ENCODE measurements at regions not wholly inside any gene's neighbourhood (a gene's known extent, or its start where the extent isn't known, plus 50 kb on each side); places are given as distances from the start of the nearest gene placed in this dataset.
A peak's percentile ranks its signal among the peaks of the same experiment; 100 is the strongest.

DNA sequence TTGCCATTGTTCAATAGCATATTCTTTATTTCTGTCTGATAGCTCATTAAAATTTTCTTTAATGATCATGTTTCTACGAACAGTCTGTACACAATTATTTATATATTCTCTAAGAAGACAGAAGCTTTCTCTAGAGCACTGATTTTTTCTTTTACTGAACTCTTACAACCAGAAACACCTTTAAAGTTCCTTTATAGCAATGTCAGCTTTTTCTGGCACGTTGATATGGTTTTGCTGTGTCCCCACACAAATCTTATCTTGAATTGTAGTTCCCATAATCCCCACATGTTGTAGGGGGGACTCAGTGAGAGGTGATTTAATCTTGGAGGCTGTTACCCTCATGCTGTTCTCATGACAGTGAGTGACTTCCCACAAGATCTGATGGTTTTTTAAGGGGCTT, 299.4 kb downstream of the PPARGC1A start:
- Histone ChIP-seq H3K4me3 (replicated peaks in 1 of 4; ENCODE audit: control extremely low read depth in 1 of 4, insufficient read depth in 1 of 4, low read depth in 3 of 4, low read length in 4 of 4) (no peak overlapping the region), H3K9me3 (ENCODE audit: control insufficient read depth, insufficient read depth, low read depth, low read length) (no peaks in the 10 kb centered on the region), H3K4me2 (ENCODE audit: extremely low read depth, insufficient read depth, low read length) (no peak overlapping the region), H3K36me3 (ENCODE audit: control insufficient read depth, insufficient read depth, low read length) (no peaks in the 10 kb centered on the region), H3K79me2 (ENCODE audit: control insufficient read depth, insufficient read depth, low read length) (no peaks in the 10 kb centered on the region), H2AFZ (ENCODE audit: low read length) (no peak overlapping the region), H3K27ac (ENCODE audit: insufficient read depth, low read length) (no peak overlapping the region), H3K27me3 (ENCODE audit: control insufficient read depth, insufficient read depth, low read length) (no peaks in the 10 kb centered on the region), H3K4me1 (ENCODE audit: control insufficient read depth, extremely low read depth, insufficient read depth, low read length) (no peaks in the 10 kb centered on the region), H3K9ac (ENCODE audit: insufficient read depth, low read length) (no peak overlapping the region), H4K20me1 (ENCODE audit: control insufficient read depth, extremely low read depth, insufficient read depth, low read length) (no peaks in the 10 kb centered on the region)
- TF ChIP-seq, protein P1, sequence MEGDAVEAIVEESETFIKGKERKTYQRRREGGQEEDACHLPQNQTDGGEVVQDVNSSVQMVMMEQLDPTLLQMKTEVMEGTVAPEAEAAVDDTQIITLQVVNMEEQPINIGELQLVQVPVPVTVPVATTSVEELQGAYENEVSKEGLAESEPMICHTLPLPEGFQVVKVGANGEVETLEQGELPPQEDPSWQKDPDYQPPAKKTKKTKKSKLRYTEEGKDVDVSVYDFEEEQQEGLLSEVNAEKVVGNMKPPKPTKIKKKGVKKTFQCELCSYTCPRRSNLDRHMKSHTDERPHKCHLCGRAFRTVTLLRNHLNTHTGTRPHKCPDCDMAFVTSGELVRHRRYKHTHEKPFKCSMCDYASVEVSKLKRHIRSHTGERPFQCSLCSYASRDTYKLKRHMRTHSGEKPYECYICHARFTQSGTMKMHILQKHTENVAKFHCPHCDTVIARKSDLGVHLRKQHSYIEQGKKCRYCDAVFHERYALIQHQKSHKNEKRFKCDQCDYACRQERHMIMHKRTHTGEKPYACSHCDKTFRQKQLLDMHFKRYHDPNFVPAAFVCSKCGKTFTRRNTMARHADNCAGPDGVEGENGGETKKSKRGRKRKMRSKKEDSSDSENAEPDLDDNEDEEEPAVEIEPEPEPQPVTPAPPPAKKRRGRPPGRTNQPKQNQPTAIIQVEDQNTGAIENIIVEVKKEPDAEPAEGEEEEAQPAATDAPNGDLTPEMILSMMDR (conservative IDR thresholded peaks at IDR 0.05 in 1 of 2, IDR thresholded peaks at IDR 0.05 in 1 of 2; ENCODE audit: low read depth in 1 of 2, low read length in 2 of 2): no peak
- no peak for TF ChIP-seq EZH2 (IDR thresholded peaks at IDR 0.05; ENCODE audit: low read length, missing control alignments)
- no peak for DNase-seq (ENCODE audit: low read depth in 2 of 2)

DNA sequence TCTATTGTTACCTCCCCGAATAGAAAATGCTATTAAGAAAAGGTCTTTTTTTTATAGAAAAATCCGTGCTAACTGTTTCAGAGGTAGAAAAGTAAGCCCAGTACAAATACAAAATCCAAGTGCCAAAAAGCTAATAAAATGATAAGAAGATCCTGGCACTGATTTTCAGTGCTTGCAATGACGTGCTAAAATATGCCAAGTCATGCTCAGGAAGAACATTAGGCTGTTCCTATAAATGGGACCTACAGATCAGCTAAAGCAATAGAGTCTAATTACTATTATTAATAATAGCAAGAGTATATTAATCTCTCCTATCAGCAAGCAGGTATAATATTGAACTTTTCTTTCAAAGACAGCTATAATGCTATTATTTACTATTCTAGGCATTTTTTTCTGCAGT, 305.8 kb downstream of the PPARGC1A start:
- Histone ChIP-seq H3K4me3 (replicated peaks in 1 of 4; ENCODE audit: control extremely low read depth in 1 of 4, insufficient read depth in 1 of 4, low read depth in 3 of 4, low read length in 4 of 4) (no peak overlapping the region), H3K9ac (ENCODE audit: insufficient read depth, low read length) (no peak overlapping the region), H3K4me2 (ENCODE audit: extremely low read depth, insufficient read depth, low read length) (no peak overlapping the region), H3K27ac (ENCODE audit: insufficient read depth, low read length) (no peak overlapping the region), H3K9me3 (ENCODE audit: control insufficient read depth, insufficient read depth, low read depth, low read length) (no peaks in the 10 kb centered on the region), H4K20me1 (ENCODE audit: control insufficient read depth, extremely low read depth, insufficient read depth, low read length) (no peaks in the 10 kb centered on the region), H2AFZ (ENCODE audit: low read length) (no peak overlapping the region), H3K79me2 (ENCODE audit: control insufficient read depth, insufficient read depth, low read length) (no peaks in the 10 kb centered on the region), H3K4me1 (ENCODE audit: control insufficient read depth, extremely low read depth, insufficient read depth, low read length) (no peaks in the 10 kb centered on the region), H3K36me3 (ENCODE audit: control insufficient read depth, insufficient read depth, low read length) (no peaks in the 10 kb centered on the region), H3K27me3 (ENCODE audit: control insufficient read depth, insufficient read depth, low read length) (no peaks in the 10 kb centered on the region)
- TF ChIP-seq, protein P1 (conservative IDR thresholded peaks at IDR 0.05 in 1 of 2, IDR thresholded peaks at IDR 0.05 in 1 of 2; ENCODE audit: low read depth in 1 of 2, low read length in 2 of 2): no peak
- TF ChIP-seq EZH2 (IDR thresholded peaks at IDR 0.05; ENCODE audit: low read length, missing control alignments): no peak
- DNase-seq (ENCODE audit: low read depth in 2 of 2): peak in 1 of 2 donors; percentile 1

DNA sequence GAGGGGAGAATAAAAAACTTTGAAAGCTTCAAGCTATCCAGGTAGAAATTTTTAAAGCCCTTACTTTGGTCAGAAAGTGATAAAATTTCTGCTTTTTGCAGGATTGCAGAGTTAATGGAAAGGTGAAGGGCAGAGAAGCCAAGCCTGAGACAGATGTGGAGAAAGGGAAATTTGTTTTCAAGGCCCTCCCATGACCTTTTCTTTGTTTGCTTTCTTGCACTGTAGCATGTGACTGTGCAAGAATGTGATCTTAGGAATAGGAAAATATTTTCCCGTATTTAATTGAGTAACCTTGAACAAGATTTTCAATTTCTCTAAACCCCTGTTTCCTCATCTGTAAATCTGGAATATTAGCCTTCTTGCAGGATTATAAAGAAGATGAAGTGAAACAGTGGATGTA, 307.2 kb downstream of the PPARGC1A start:
- TF ChIP-seq EZH2 (IDR thresholded peaks at IDR 0.05; ENCODE audit: low read length, missing control alignments): no peak
- TF ChIP-seq, protein P1 (conservative IDR thresholded peaks at IDR 0.05 in 1 of 2, IDR thresholded peaks at IDR 0.05 in 1 of 2; ENCODE audit: low read depth in 1 of 2, low read length in 2 of 2): no peak
- no peaks in the 10 kb centered on the region for H4K20me1 ChIP-seq (ENCODE audit: control insufficient read depth, extremely low read depth, insufficient read depth, low read length)
- no peak overlapping the region for H3K4me3 ChIP-seq (replicated peaks in 1 of 4; ENCODE audit: control extremely low read depth in 1 of 4, insufficient read depth in 1 of 4, low read depth in 3 of 4, low read length in 4 of 4)
- H3K27me3 ChIP-seq (ENCODE audit: control insufficient read depth, insufficient read depth, low read length): no peaks in the 10 kb centered on the region
- no peak for DNase-seq (ENCODE audit: low read depth in 2 of 2)
- H3K4me1 ChIP-seq (ENCODE audit: control insufficient read depth, extremely low read depth, insufficient read depth, low read length): no peaks in the 10 kb centered on the region
- H3K36me3 ChIP-seq (ENCODE audit: control insufficient read depth, insufficient read depth, low read length): no peaks in the 10 kb centered on the region
- no peaks in the 10 kb centered on the region for H3K9me3 ChIP-seq (ENCODE audit: control insufficient read depth, insufficient read depth, low read depth, low read length)
- H2AFZ ChIP-seq (ENCODE audit: low read length): no peak overlapping the region
- no peak overlapping the region for H3K9ac ChIP-seq (ENCODE audit: insufficient read depth, low read length)
- H3K27ac ChIP-seq (ENCODE audit: insufficient read depth, low read length): no peak overlapping the region
- H3K4me2 ChIP-seq (ENCODE audit: extremely low read depth, insufficient read depth, low read length): no peak overlapping the region
- no peaks in the 10 kb centered on the region for H3K79me2 ChIP-seq (ENCODE audit: control insufficient read depth, insufficient read depth, low read length)

Measured in fibroblast of lung (primary cell).